ENCODE measurements at regions not wholly inside any gene's neighbourhood (a gene's known extent, or its start where the extent isn't known, plus 50 kb on each side); places are given as distances from the start of the nearest gene placed in this dataset.

DNA sequence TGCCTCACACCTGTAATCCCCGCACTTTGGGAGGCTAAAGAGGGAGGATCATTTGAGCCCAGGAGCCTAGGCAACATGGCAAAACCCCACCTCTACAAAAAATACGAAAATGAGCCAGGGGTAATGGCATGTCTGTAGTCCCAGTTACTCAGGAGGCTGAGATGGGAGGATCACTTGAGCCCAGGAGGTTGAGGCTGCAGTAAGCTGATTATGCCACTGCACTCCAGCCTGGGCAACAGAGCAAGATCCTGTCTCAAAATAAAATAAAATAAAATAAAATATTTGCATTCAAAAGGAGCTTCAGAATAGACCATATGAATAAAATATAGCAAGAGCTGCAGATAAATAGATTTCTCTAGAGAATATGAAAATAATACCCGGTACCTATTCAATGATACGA, 71.5 kb upstream of the ATF7IP2 start:
- TF ChIP-seq SPI1 (IDR thresholded peaks at IDR 0.05; ENCODE audit: low read depth, low read length) (no peak), POLR2A (IDR thresholded peaks at IDR 0.05; ENCODE audit: low read depth, low read length) (no peak), TAF1 (IDR thresholded peaks at IDR 0.05; ENCODE audit: low read depth, low read length) (no peak), POLR2AphosphoS5 (IDR thresholded peaks at IDR 0.05; ENCODE audit: low read depth, low read length) (no peak)

All from GM12891 (cell line).